ENCODE measurements at regions not wholly inside any gene's neighbourhood (a gene's known extent, or its start where the extent isn't known, plus 50 kb on each side); places are given as distances from the start of the nearest gene placed in this dataset.

DNA sequence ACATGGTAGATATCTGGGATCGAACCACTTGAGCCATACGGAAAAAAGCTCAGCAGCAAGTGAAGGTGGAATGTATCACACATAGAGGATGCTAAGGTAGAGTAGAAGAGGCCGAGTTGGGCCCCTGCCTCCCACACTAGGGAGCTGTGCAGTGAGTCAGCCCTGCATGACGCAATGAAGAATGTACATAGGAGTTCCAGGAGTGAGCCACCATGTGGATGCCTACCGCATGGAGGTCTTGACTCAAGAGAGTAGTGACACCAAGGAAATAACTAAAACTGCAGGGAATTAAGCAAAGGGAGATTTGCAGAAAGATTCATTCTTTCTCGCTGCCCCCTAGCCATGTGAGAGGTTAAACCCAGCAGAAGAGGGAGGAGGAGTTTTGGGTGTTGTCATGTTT, 389.6 kb upstream of the IGFBP7 start:
- no peak overlapping the region for H3K4me3 ChIP-seq
- no peak for DNase-seq
- H3K4me1 ChIP-seq: no peaks in the 10 kb centered on the region
- no peak overlapping the region for H3K27ac ChIP-seq
- in situ Hi-C loops (cut with MboI; ENCODE audit: low pct_ligation_motif_present in 1 of 4, low pct_unique_long_range_greater_than_20kb in 1 of 4, low sequenced_read_pairs in 3 of 4) (no loop called here), intact Hi-C loops (cut with DNase I; ENCODE audit: low total_unique reads) (no loop called here)
- H3K36me3 ChIP-seq: no peaks in the 10 kb centered on the region
- TF ChIP-seq POLR2A (IDR thresholded peaks at IDR 0.05) (no peak), EP300 (IDR thresholded peaks at IDR 0.05; ENCODE audit: low read depth) (no peak), POLR2AphosphoS5 (IDR thresholded peaks at IDR 0.05) (no peak)
- TF ChIP-seq, protein P1, sequence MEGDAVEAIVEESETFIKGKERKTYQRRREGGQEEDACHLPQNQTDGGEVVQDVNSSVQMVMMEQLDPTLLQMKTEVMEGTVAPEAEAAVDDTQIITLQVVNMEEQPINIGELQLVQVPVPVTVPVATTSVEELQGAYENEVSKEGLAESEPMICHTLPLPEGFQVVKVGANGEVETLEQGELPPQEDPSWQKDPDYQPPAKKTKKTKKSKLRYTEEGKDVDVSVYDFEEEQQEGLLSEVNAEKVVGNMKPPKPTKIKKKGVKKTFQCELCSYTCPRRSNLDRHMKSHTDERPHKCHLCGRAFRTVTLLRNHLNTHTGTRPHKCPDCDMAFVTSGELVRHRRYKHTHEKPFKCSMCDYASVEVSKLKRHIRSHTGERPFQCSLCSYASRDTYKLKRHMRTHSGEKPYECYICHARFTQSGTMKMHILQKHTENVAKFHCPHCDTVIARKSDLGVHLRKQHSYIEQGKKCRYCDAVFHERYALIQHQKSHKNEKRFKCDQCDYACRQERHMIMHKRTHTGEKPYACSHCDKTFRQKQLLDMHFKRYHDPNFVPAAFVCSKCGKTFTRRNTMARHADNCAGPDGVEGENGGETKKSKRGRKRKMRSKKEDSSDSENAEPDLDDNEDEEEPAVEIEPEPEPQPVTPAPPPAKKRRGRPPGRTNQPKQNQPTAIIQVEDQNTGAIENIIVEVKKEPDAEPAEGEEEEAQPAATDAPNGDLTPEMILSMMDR (IDR thresholded peaks at IDR 0.05): no peak
- no peaks in the 10 kb centered on the region for H3K27me3 ChIP-seq
- no peaks in the 10 kb centered on the region for H3K9me3 ChIP-seq
- 79 to 85% methylated on average over 3 to 6 of the region's 6 CpGs for WGBS, 2 donors (ENCODE audit: low coverage in 1 of 2)

DNA sequence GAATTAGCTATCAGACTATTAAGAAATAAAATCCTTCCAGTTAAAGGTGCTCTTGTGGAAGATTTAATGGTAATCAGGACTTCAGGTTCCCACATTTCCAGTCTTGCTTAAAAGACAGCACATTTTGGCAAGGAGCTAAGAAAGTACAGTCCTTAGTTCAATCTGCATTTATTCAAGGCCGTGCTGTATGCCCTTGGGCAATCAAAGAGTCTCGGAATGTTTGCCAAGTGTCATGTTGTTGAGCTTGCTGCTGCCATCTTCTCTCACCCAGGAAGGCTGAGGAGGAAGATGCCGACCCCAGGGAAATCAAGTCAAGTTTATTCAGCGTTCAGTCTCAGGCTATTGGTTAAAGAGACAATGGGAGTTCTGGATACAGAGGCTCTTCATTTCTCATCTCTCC, 388.1 kb upstream of the IGFBP7 start:
- TF ChIP-seq, protein P1 (IDR thresholded peaks at IDR 0.05): no peak
- no peak for TF ChIP-seq POLR2A (IDR thresholded peaks at IDR 0.05)
- no peak for TF ChIP-seq EP300 (IDR thresholded peaks at IDR 0.05; ENCODE audit: low read depth)
- TF ChIP-seq POLR2AphosphoS5 (IDR thresholded peaks at IDR 0.05): no peak
- in situ Hi-C loops (cut with MboI; ENCODE audit: low pct_ligation_motif_present in 1 of 4, low pct_unique_long_range_greater_than_20kb in 1 of 4, low sequenced_read_pairs in 3 of 4) (no loop called here), intact Hi-C loops (cut with DNase I; ENCODE audit: low total_unique reads) (no loop called here)
- Histone ChIP-seq H3K4me3 (no peak overlapping the region), H3K4me1 (no peaks in the 10 kb centered on the region), H3K27ac (no peak overlapping the region), H3K27me3 (no peaks in the 10 kb centered on the region), H3K36me3 (no peaks in the 10 kb centered on the region), H3K9me3 (no peaks in the 10 kb centered on the region)
- WGBS, 2 donors (ENCODE audit: low coverage in 1 of 2): 69 to 70% methylated on average over 4 of the region's 4 CpGs
- no peak for DNase-seq

DNA sequence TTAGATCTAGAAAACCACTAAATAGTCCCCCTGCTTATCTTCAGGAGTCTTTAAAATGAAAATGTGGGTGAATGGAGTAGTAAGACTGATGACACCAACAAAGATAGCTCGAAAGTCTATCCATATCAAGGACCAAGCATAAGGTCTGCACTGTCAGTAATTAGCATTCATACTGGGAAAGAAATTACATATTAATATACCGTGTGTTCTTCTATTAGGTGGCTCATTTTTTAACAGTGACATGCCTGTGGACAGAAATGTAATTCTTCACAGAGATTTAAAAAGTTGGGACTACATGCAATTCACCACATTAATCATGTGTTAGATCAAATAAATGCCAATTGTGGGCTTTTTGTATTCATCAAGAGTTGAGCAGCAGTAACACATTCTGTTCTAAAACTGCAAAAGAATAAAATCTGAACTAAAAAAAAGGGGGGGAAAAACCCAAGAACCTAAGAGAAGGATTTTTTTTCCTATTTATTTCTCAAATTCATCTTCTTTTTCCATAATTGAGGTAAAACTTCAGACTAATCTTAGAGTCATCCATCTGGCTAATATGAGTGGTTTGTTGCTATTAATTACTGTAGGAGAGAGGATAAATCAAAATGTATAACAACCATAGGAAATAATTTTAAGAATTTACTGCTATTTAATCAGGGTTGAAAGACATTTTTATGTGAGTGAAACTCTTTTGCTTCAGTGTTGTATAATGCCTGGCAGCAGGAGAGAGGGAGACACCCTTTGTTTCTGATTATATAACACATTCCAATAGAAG, 386.7 kb upstream of the IGFBP7 start:
- DNase-seq: no peak
- 30 to 31% methylated on average over 2 of the region's 2 CpGs for WGBS, 2 donors (ENCODE audit: low coverage in 1 of 2)
- Histone ChIP-seq H3K27me3 (no peaks in the 10 kb centered on the region), H3K27ac (no peak overlapping the region), H3K4me1 (no peaks in the 10 kb centered on the region), H3K9me3 (no peaks in the 10 kb centered on the region), H3K4me3 (no peak overlapping the region), H3K36me3 (no peaks in the 10 kb centered on the region)
- in situ Hi-C loops (cut with MboI; ENCODE audit: low pct_ligation_motif_present in 1 of 4, low pct_unique_long_range_greater_than_20kb in 1 of 4, low sequenced_read_pairs in 3 of 4) (no loop called here), intact Hi-C loops (cut with DNase I; ENCODE audit: low total_unique reads) (no loop called here)
- TF ChIP-seq POLR2AphosphoS5 (IDR thresholded peaks at IDR 0.05) (no peak), POLR2A (IDR thresholded peaks at IDR 0.05) (no peak), EP300 (IDR thresholded peaks at IDR 0.05; ENCODE audit: low read depth) (no peak)
- TF ChIP-seq, protein P1 (IDR thresholded peaks at IDR 0.05): no peak

DNA sequence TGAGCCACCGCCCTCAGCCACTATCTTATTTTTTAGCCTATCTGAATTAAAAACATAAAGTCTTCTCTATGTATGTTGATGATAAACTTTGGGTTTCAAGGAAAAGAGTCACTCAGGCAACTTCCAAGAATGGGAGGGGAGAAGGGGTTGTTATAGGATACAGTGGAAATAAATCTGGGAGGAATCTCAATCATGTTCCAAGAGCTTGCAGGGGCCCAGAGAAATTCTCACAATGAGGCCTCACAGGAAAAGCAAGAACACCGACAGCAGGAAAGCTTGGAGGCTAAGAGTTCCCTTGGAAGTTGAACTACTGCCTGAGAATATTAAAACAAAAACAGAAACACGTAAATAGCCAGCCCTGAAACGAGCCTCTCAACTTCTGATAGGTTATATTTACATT, 384.6 kb upstream of the IGFBP7 start:
- Histone ChIP-seq H3K27me3 (no peaks in the 10 kb centered on the region), H3K9me3 (no peaks in the 10 kb centered on the region), H3K36me3 (no peaks in the 10 kb centered on the region), H3K4me3 (no peak overlapping the region), H3K4me1 (no peaks in the 10 kb centered on the region), H3K27ac (no peak overlapping the region)
- no peak for DNase-seq
- in situ Hi-C loops (cut with MboI; ENCODE audit: low pct_ligation_motif_present in 1 of 4, low pct_unique_long_range_greater_than_20kb in 1 of 4, low sequenced_read_pairs in 3 of 4) (no loop called here), intact Hi-C loops (cut with DNase I; ENCODE audit: low total_unique reads) (no loop called here)
- TF ChIP-seq, protein P1 (IDR thresholded peaks at IDR 0.05): no peak
- TF ChIP-seq EP300 (IDR thresholded peaks at IDR 0.05; ENCODE audit: low read depth) (no peak), POLR2A (IDR thresholded peaks at IDR 0.05) (no peak), POLR2AphosphoS5 (IDR thresholded peaks at IDR 0.05) (no peak)
- WGBS, 2 donors (ENCODE audit: low coverage in 1 of 2): 53 to 57% methylated on average over 3 to 4 of the region's 4 CpGs

Measured in transverse colon (tissue), 4 donors.